WTC11 (cell line): ENCODE measurements at regions not wholly inside any gene's neighbourhood (a gene's known extent, or its start where the extent isn't known, plus 50 kb on each side); places are given as distances from the start of the nearest gene placed in this dataset.

ENCODE experiments used
- ATAC-seq: fragments of 200-7000 bp; cut with Tn5 transposase; 2 replicates; pipeline ENCODE4 v1.10.0; 2021; ENCODE audit warnings: mild to moderate bottlenecking, moderate library complexity
- CTCF ChIA-PET: fragments of 300-600 bp; sonication (Branson Sonifier 250); formaldehyde crosslinking; loops from one replicate; lab custom pipeline; 2021; ENCODE audit warnings: antibody characterized with exemption; lab: Charles Lee
- POLR2A ChIA-PET: fragments of 350-600 bp; sonication (Branson Sonifier 250); formaldehyde crosslinking; loops from one replicate; lab custom pipeline; 2021; ENCODE audit warnings: antibody characterized with exemption; lab: Charles Lee
- DNase-seq: peaks from one replicate; pipeline ENCODE4 v3.0.0; 2021; ENCODE audit warnings: low spot score
- H3K27ac Mint-ChIP-seq: 2 replicates; pipeline ENCODE4 v1.8.0; 2021; ENCODE audit warnings: mixed read lengths
- H3K27me3 Mint-ChIP-seq: 2 replicates; pipeline ENCODE4 v1.8.0; 2021; ENCODE audit warnings: low read depth, mild to moderate bottlenecking, moderate library complexity, mixed read lengths
- H3K36me3 Mint-ChIP-seq: 2 replicates; pipeline ENCODE4 v1.8.0; 2021; ENCODE audit warnings: mixed read lengths
- H3K4me1 Mint-ChIP-seq: 2 replicates; pipeline ENCODE4 v1.8.0; 2022; ENCODE audit warnings: mixed read lengths
- H3K4me3 Mint-ChIP-seq: 2 replicates; pipeline ENCODE4 v1.8.0; 2021; ENCODE audit warnings: mild to moderate bottlenecking, moderate library complexity, mixed read lengths
- H3K9me3 Mint-ChIP-seq: 2 replicates; pipeline ENCODE4 v1.8.0; 2021; ENCODE audit warnings: mixed read lengths
- CREM ChIP-seq: sonication (generic); formaldehyde crosslinking; IDR thresholded peaks from 2 replicates; pipeline ENCODE4 v1.8.1; 2022; ENCODE audit warnings: mild to moderate bottlenecking, missing genetic modification reagents, moderate library complexity
- ETV6 ChIP-seq: sonication (generic); formaldehyde crosslinking; IDR thresholded peaks from 2 replicates; pipeline ENCODE4 v1.8.1; 2022; ENCODE audit warnings: mild to moderate bottlenecking, missing genetic modification reagents
- HMGA2 ChIP-seq: fragments of 250-450 bp; sonication (Bioruptor Pico); IDR thresholded peaks from 2 replicates; pipeline ENCODE4 v1.4.0; 2021; ENCODE audit warnings: mild to moderate bottlenecking, moderate library complexity
- JAZF1 ChIP-seq: fragments of 250-450 bp; sonication (Bioruptor Pico); IDR thresholded peaks from 2 replicates; pipeline ENCODE4 v1.9.0; 2021; ENCODE audit warnings: moderate library complexity, mild to moderate bottlenecking, inconsistent platforms
- JUN ChIP-seq: sonication (generic); formaldehyde crosslinking; IDR thresholded peaks from 2 replicates; pipeline ENCODE4 v1.8.0; 2023; ENCODE audit warnings: mild to moderate bottlenecking, missing genetic modification reagents
- NFYB ChIP-seq: sonication (generic); formaldehyde crosslinking; conservative IDR thresholded peaks from 2 replicates; pipeline ENCODE4 v1.8.0; 2022; ENCODE audit warnings: low read depth, missing genetic modification reagents
- NR1H2 ChIP-seq: sonication (generic); formaldehyde crosslinking; IDR thresholded peaks from 2 replicates; pipeline ENCODE4 v1.9.0; 2021; ENCODE audit warnings: mild to moderate bottlenecking, moderate library complexity, missing genetic modification reagents
- RELA ChIP-seq: sonication (generic); formaldehyde crosslinking; IDR thresholded peaks from 2 replicates; pipeline ENCODE4 v1.8.1; 2022; ENCODE audit warnings: missing genetic modification reagents, mild to moderate bottlenecking, borderline replicate concordance
- SMAD4 ChIP-seq: sonication (generic); formaldehyde crosslinking; IDR thresholded peaks from 2 replicates; pipeline ENCODE4 v1.8.0; 2022; ENCODE audit warnings: mild to moderate bottlenecking, missing genetic modification reagents
- ZBTB21 ChIP-seq: sonication (generic); formaldehyde crosslinking; IDR thresholded peaks from 2 replicates; pipeline ENCODE4 v1.8.1; 2023; ENCODE audit warnings: mild to moderate bottlenecking, missing genetic modification reagents, borderline replicate concordance
- ZNF423 ChIP-seq: fragments of 250-450 bp; sonication (Bioruptor Pico); IDR thresholded peaks from 2 replicates; pipeline ENCODE4 v2.1.2; 2022; ENCODE audit warnings: mild to moderate bottlenecking, moderate library complexity
- TF ChIP-seq, protein P1 (sequence below): fragments of 250-450 bp; sonication (Bioruptor Pico); conservative IDR thresholded peaks from 2 replicates; pipeline ENCODE4 v1.9.0; 2021; ENCODE audit warnings: mild to moderate bottlenecking
- TF ChIP-seq, protein P2 (sequence below): fragments of 250-450 bp; sonication (Bioruptor Pico); IDR thresholded peaks from 2 replicates; pipeline ENCODE4 v2.1.2; 2022; ENCODE audit warnings: mild to moderate bottlenecking, moderate library complexity
- TF ChIP-seq, protein P3 (sequence below): sonication (generic); formaldehyde crosslinking; IDR thresholded peaks from 2 replicates; pipeline ENCODE4 v1.8.1; 2023; ENCODE audit warnings: mild to moderate bottlenecking, missing genetic modification reagents, moderate library complexity
- TF ChIP-seq, protein P4 (sequence below): sonication (generic); formaldehyde crosslinking; IDR thresholded peaks from 2 replicates; pipeline ENCODE4 v1.8.1; 2022; ENCODE audit warnings: mild to moderate bottlenecking, moderate library complexity, missing genetic modification reagents
- TF ChIP-seq, protein P5 (sequence below): sonication (generic); formaldehyde crosslinking; IDR thresholded peaks from 2 replicates; pipeline ENCODE4 v1.8.1; 2023; ENCODE audit warnings: mild to moderate bottlenecking, missing genetic modification reagents

DNA sequence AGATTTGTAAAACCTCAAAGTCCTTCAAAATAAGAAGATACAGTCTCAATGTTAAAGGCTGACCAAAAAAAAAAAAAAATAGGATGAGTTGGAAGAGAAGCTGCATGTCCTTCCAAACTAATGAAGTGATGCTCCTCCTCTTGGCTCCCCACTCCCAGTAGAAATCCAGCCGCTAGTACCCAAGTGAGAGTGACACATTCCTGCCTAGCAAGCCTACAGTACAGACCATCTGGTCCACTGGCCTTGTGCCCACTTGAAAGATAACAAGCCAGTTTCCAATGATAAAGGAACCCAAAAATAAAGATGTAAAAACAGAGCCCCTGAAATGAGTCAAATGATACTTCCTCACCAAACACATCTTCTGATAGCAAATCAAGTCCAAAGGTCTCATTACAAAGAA, 258.7 kb upstream of the NSMCE3 start (continued):
- TF ChIP-seq, protein P1, sequence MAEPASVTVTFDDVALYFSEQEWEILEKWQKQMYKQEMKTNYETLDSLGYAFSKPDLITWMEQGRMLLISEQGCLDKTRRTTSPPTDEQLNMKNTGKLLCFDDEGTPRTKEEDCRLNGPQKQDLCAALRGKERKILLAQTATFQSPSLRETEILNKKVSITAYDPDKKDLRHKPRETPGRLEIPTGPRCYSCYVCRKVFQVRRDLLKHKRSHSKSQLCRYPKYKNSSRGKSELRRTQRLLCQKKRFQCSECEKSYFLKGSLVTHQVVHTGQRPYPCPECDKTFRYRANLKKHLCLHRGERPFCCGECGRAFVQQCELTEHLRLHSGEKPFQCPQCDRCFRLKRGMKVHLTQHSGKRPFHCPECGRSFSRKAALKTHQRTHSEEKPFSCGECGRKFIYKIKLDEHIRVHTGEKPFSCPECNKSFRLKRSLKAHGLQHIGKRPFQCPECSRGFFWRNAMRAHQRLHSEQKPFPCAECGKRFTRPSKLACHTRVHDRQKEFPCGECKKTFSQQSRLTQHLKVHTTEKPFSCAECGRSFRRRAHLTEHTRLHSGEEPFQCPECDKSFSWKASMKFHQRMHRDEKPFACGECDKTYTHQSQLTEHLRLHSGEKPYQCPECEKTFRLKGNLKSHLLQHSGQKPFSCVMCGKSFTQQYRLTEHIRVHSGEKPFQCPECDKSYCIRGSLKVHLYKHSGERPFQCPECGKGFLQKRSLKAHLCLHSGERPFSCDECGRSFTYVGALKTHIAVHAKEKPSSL (CRISPR knock-in tag) = no peak
- no peak for TF ChIP-seq ZBTB21

DNA sequence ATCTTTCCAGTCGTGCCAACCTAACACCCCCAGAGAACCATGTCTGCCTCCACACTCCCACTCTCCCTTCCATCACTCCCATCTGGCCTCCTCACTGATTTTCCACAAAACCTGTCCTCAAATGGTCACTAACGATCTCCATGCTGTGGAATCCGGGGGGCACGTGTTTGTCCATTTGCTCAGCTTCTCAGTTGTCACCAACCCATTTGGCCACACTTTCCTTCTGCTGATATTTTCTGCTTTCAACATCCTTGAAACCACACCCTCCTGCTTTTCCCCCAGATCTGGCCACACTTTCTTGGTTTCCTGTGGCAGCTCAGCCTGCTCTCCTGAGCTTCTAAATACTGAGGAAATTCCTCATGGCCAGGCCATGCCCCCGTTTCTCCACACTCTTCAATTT, 257.2 kb upstream of the NSMCE3 start:
- H3K36me3 Mint-ChIP-seq = no peaks in the 10 kb centered on the region
- no peaks in the 10 kb centered on the region for H3K9me3 Mint-ChIP-seq
- H3K4me1 Mint-ChIP-seq = peaks cover 24% of the 10 kb centered on the region
- CTCF ChIA-PET = no interaction called here
- H3K4me3 Mint-ChIP-seq = no peak overlapping the region
- POLR2A ChIA-PET = no interaction called here
- no peak for DNase-seq
- H3K27me3 Mint-ChIP-seq = no peaks in the 10 kb centered on the region
- H3K27ac Mint-ChIP-seq = no peak overlapping the region
- no peak for ATAC-seq
- TF ChIP-seq HMGA2 (CRISPR knock-in tag) (no peak), ZNF423 (CRISPR knock-in tag) (no peak), ETV6 (CRISPR knock-in tag) (no peak), NFYB (no peak), JAZF1 (CRISPR knock-in tag) (no peak), RELA (no peak)
- TF ChIP-seq, protein P2, sequence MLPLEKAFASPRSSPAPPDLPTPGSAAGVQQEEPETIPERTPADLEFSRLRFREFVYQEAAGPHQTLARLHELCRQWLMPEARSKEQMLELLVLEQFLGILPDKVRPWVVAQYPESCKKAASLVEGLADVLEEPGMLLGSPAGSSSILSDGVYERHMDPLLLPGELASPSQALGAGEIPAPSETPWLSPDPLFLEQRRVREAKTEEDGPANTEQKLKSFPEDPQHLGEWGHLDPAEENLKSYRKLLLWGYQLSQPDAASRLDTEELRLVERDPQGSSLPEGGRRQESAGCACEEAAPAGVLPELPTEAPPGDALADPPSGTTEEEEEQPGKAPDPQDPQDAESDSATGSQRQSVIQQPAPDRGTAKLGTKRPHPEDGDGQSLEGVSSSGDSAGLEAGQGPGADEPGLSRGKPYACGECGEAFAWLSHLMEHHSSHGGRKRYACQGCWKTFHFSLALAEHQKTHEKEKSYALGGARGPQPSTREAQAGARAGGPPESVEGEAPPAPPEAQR (CRISPR knock-in tag) = no peak
- TF ChIP-seq, protein P3, sequence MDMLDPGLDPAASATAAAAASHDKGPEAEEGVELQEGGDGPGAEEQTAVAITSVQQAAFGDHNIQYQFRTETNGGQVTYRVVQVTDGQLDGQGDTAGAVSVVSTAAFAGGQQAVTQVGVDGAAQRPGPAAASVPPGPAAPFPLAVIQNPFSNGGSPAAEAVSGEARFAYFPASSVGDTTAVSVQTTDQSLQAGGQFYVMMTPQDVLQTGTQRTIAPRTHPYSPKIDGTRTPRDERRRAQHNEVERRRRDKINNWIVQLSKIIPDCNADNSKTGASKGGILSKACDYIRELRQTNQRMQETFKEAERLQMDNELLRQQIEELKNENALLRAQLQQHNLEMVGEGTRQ (CRISPR knock-in tag) = no peak
- TF ChIP-seq, protein P4, sequence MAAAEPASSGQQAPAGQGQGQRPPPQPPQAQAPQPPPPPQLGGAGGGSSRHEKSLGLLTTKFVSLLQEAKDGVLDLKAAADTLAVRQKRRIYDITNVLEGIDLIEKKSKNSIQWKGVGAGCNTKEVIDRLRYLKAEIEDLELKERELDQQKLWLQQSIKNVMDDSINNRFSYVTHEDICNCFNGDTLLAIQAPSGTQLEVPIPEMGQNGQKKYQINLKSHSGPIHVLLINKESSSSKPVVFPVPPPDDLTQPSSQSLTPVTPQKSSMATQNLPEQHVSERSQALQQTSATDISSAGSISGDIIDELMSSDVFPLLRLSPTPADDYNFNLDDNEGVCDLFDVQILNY = no peak

DNA sequence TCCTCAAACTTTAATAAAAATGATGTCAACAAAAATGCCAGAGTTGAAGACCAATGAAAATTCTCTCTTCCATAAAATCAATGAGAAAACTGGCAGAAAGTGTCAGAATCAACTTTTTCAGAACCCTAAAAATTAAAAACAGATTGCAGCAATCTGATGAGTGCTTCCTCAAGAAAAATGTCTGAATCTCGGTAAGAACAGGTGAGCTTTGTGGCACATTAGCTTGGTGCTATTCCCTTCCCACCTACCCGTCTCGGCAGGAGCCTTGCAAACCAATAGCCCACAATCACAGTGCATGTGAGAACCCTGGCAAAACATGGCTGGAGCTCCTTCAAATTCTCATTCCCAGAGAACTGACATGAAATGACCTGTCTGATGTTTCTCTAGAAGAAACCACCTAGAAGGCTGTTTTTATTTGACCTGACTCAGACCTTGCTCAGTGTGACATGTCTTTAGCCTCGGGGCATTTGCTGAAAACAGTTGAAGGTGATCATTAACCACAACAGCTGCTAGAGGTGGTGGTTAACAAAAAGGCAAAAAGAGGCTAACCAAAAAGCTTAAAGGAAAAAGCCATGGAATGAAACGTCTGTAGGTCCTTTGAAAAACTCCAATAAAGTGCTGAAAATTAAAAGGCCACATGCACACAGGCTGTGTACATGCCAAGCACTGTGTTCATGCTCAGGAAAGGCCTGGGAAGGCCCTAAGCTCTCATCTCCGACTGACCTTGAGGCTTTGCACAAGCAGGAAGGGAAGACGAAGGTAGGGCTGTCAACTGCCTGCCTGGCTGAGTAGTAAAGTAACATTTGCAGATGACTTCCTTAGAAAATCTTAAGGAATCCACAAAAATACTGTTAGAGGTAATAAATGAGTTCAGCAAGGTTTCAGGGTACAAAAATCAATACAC, 253.0 kb upstream of the NSMCE3 start:
- TF ChIP-seq, protein P5, sequence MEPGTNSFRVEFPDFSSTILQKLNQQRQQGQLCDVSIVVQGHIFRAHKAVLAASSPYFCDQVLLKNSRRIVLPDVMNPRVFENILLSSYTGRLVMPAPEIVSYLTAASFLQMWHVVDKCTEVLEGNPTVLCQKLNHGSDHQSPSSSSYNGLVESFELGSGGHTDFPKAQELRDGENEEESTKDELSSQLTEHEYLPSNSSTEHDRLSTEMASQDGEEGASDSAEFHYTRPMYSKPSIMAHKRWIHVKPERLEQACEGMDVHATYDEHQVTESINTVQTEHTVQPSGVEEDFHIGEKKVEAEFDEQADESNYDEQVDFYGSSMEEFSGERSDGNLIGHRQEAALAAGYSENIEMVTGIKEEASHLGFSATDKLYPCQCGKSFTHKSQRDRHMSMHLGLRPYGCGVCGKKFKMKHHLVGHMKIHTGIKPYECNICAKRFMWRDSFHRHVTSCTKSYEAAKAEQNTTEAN (CRISPR knock-in tag) = no peak
- no peak for TF ChIP-seq JUN (CRISPR knock-in tag)
- no peak for TF ChIP-seq CREM (CRISPR knock-in tag)
- TF ChIP-seq SMAD4 (CRISPR knock-in tag) = no peak
- TF ChIP-seq NR1H2 (CRISPR knock-in tag) = no peak
- ATAC-seq (peak; percentile 30), DNase-seq (no peak)
- ChIA-PET CTCF (interaction anchor here (0.7 to 1.2 kb wide), 4 partner anchors 51 to 388 kb away, joined by 3 to 6 read pairs (median 4); no protein-coding TSS in a partner anchor), POLR2A (no interaction called here)
- Mint-ChIP-seq H3K4me3 (no peak overlapping the region), H3K27ac (no peak overlapping the region), H3K36me3 (peaks cover 14% of the 10 kb centered on the region), H3K4me1 (peaks cover 21% of the 10 kb centered on the region), H3K27me3 (no peaks in the 10 kb centered on the region), H3K9me3 (peaks cover 25% of the 10 kb centered on the region)
